ENCODE measurements at regions not wholly inside any gene's neighbourhood (a gene's known extent, or its start where the extent isn't known, plus 50 kb on each side); places are given as distances from the start of the nearest gene placed in this dataset.

GRCh38 chr13:89554801-89555200, 1792.7 kb upstream of the MIR17HG start:
- no peak overlapping the region for H3K27ac Mint-ChIP-seq (ENCODE audit: unreplicated experiment)
- H3K9me3 Mint-ChIP-seq (ENCODE audit: unreplicated experiment): no peaks in the 10 kb centered on the region
- no peaks in the 10 kb centered on the region for H3K27me3 Mint-ChIP-seq (ENCODE audit: unreplicated experiment)
- H3K4me3 Mint-ChIP-seq (ENCODE audit: unreplicated experiment): no peak overlapping the region
- TF ChIP-seq CTCF (IDR thresholded peaks at IDR 0.05; ENCODE audit: unreplicated experiment): no peak
- H3K36me3 Mint-ChIP-seq (ENCODE audit: low read depth, unreplicated experiment): no peaks in the 10 kb centered on the region
- peaks cover 4% of the 10 kb centered on the region for H3K4me1 Mint-ChIP-seq (ENCODE audit: unreplicated experiment)
- DNase-seq (ENCODE audit: low spot score): no peak

GRCh38 chr13:89565476-89566100, 1781.9 kb upstream of the MIR17HG start:
- Mint-ChIP-seq H3K27me3 (ENCODE audit: unreplicated experiment) (no peaks in the 10 kb centered on the region), H3K27ac (ENCODE audit: unreplicated experiment) (no peak overlapping the region), H3K4me1 (ENCODE audit: unreplicated experiment) (no peaks in the 10 kb centered on the region), H3K36me3 (ENCODE audit: low read depth, unreplicated experiment) (no peaks in the 10 kb centered on the region), H3K4me3 (ENCODE audit: unreplicated experiment) (no peak overlapping the region), H3K9me3 (ENCODE audit: unreplicated experiment) (no peaks in the 10 kb centered on the region)
- no peak for TF ChIP-seq CTCF (IDR thresholded peaks at IDR 0.05; ENCODE audit: unreplicated experiment)
- DNase-seq (ENCODE audit: low spot score): no peak

GRCh38 chr13:89567025-89567424, 1780.5 kb upstream of the MIR17HG start:
- no peak overlapping the region for H3K27ac Mint-ChIP-seq (ENCODE audit: unreplicated experiment)
- H3K27me3 Mint-ChIP-seq (ENCODE audit: unreplicated experiment): no peaks in the 10 kb centered on the region
- no peaks in the 10 kb centered on the region for H3K36me3 Mint-ChIP-seq (ENCODE audit: low read depth, unreplicated experiment)
- H3K4me1 Mint-ChIP-seq (ENCODE audit: unreplicated experiment): no peaks in the 10 kb centered on the region
- TF ChIP-seq CTCF (IDR thresholded peaks at IDR 0.05; ENCODE audit: unreplicated experiment): no peak
- DNase-seq (ENCODE audit: low spot score): no peak
- H3K9me3 Mint-ChIP-seq (ENCODE audit: unreplicated experiment): no peaks in the 10 kb centered on the region
- H3K4me3 Mint-ChIP-seq (ENCODE audit: unreplicated experiment): no peak overlapping the region

GRCh38 chr13:89568276-89568675, 1779.2 kb upstream of the MIR17HG start:
- no peaks in the 10 kb centered on the region for H3K36me3 Mint-ChIP-seq (ENCODE audit: low read depth, unreplicated experiment)
- no peaks in the 10 kb centered on the region for H3K27me3 Mint-ChIP-seq (ENCODE audit: unreplicated experiment)
- TF ChIP-seq CTCF (IDR thresholded peaks at IDR 0.05; ENCODE audit: unreplicated experiment): no peak
- no peak overlapping the region for H3K4me3 Mint-ChIP-seq (ENCODE audit: unreplicated experiment)
- H3K9me3 Mint-ChIP-seq (ENCODE audit: unreplicated experiment): no peaks in the 10 kb centered on the region
- H3K27ac Mint-ChIP-seq (ENCODE audit: unreplicated experiment): no peak overlapping the region
- no peak for DNase-seq (ENCODE audit: low spot score)
- no peaks in the 10 kb centered on the region for H3K4me1 Mint-ChIP-seq (ENCODE audit: unreplicated experiment)

GRCh38 chr13:89568746-89569145, 1778.7 kb upstream of the MIR17HG start:
- H3K27ac Mint-ChIP-seq (ENCODE audit: unreplicated experiment): no peak overlapping the region
- H3K36me3 Mint-ChIP-seq (ENCODE audit: low read depth, unreplicated experiment): no peaks in the 10 kb centered on the region
- DNase-seq (ENCODE audit: low spot score): no peak
- H3K4me1 Mint-ChIP-seq (ENCODE audit: unreplicated experiment): no peaks in the 10 kb centered on the region
- no peak for TF ChIP-seq CTCF (IDR thresholded peaks at IDR 0.05; ENCODE audit: unreplicated experiment)
- no peaks in the 10 kb centered on the region for H3K27me3 Mint-ChIP-seq (ENCODE audit: unreplicated experiment)
- H3K4me3 Mint-ChIP-seq (ENCODE audit: unreplicated experiment): no peak overlapping the region
- H3K9me3 Mint-ChIP-seq (ENCODE audit: unreplicated experiment): no peaks in the 10 kb centered on the region
